HG03565 (cell line): ENCODE measurements at regions not wholly inside any gene's neighbourhood (a gene's known extent, or its start where the extent isn't known, plus 50 kb on each side); places are given as distances from the start of the nearest gene placed in this dataset.

Experiments used
- ATAC-seq: cut with Tn5 transposase; IDR thresholded peaks from one replicate; pipeline ENCODE4 v1.9.1; 2021; ENCODE audit warnings: mild to moderate bottlenecking, moderate library complexity; ENCODE audit not compliant: unreplicated experiment

DNA sequence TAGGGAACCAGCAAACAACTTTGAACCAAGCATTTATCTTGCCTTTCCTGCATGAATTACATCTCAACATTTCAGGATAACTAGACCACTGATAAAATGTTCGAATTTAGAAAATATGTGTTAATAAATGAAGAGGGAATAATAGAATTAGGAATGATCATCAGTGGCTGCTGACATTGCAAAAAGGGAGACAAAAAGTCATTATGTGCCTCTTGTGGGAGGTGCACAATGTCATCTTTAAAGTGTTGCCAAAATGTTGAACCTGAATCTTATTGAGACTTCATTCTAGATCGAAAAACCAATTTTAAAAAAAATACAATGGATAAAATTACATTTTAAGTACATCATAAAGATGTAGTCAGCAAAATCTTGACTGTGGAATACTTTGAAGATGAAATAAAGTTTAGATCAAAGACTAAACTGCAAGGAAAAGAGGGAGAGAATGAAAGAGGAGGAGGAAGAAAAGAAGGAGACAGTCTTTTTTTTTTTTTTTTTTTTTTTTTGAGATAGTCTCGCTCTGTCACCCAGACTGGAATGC lies 299.3 kb downstream of the FBXW7 start:
- ATAC-seq = no peak

DNA sequence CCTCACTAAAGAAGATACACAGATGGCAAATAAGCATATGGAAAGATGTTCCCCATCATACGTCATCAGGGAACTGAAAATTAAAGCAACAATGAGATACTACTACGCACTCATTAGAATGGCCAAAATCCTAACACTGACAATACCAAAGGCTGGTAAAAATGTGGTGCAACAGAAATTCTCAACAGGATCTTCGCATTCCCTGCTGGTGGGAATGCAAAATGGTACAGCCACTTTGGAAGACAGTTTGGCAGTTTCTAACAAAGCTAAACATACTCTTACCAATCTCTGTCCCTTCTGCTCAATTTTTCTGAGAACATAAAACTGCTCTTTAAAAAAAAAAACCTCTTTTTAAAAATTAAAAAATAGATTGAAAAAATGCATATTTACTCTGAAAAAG lies 300.2 kb downstream of the FBXW7 start:
- no peak for ATAC-seq

DNA sequence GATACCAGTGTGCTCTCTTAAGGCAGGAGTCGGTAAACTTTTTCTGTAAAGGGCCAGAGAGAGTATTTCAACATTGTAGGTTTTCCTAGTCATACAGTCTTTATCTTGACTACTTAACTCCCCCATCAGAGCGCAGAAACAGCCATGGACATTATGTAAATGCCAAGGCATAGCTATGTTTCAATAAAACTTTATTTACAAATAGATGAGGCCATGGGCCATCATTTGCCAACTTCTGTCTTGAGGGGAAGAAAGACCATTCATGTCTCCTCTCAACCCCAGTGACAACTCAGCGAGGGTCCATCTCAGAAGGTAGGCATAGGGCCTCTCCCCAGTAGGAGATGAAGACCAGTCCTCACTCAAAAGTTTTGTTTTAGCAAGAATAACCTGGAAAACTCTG lies 301.3 kb downstream of the FBXW7 start:
- no peak for ATAC-seq

DNA sequence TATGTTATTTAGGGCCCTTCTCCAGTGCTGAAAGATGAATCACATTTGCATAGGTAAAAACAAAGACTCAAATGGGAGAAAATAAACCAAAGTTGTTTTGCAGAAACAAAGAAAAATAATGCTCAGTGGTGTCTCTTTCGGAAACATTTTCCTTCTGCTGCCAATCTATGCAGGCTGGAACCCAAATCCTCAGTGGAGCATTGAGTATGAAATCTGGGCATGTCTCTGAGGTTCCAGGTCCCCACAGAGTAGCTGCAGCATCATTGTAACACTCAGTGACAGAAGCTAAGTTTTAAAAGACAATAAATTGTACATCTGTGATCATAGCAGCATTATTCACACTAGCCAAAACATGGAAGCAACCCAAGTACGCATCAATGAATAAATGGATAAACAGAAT lies 303.6 kb downstream of the FBXW7 start:
- no peak for ATAC-seq

DNA sequence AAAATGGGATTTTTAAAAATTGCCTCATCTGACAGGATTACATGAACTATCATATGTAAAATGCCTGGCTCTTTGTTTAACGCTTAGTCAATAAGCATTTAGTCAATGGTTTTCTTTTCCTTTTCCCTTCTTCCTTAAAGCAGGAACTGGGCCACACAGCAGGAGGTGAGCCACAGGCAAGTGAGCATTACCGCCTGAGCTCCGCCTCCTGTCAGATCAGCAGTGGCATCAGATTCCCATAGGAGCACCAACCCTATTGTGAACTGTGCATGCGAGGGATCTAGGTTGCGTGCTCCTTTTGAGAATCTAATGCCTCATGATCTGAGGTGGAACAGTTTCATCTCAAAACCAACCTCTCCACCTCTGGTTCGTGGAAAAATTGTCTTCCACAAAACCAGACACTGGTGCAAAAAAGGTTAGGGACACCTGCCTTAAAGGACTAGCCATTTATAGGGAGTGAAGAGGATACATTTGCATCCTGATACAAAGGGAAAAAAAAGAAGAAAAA lies 306.1 kb downstream of the FBXW7 start:
- no peak for ATAC-seq

DNA sequence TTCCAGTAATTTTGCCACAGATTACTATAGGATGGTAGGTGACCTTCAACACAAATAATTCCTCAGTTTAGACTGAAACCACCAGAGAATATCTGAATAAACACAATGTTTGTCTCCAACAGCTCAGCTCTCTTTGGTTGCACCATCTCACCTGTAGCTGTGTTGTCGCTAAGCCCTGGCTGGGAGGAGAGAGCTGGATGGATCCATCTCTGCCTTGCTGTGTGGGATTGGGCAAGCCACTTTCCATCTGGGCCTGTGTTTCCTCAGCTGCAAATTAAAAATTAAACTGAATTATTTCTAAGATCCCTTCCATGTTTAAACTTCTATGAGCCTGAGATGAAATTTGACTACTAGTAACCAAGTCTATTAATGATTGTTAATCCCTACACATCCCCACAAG lies 310.2 kb downstream of the FBXW7 start:
- ATAC-seq = no peak

DNA sequence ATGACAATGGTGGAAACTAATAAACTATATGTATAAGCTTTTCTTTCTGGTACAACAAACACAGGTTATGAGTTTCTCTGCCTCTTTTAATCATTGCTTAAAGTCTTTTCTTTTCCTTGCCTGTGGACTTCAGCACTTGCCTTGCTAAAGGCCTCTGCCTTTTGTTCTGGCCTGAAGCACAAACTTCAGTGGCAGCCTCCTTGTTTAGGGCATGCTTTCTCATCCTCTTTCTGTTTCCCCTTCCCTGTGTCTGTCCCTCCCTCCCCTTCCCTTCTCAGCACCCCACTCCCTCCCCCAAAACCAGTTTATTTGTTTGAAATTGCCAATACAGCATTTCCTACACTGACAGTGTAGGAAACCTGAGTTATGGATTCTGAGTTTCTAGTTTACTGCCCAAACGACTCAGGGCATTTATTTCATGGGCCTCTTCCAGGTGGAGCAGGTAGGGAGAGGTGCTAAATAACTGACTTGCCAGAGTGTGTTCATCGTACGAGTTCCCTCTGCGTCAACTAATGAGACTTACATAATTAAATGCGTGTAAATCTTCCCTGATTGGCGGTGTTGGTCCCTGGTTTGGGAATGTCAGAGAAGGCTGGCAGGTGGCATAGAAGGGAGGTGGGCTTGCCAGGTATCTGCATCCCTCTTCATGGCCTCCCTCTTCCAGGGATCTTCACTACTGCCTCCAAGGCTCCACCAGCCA lies 311.0 kb downstream of the FBXW7 start:
- ATAC-seq = no peak

DNA sequence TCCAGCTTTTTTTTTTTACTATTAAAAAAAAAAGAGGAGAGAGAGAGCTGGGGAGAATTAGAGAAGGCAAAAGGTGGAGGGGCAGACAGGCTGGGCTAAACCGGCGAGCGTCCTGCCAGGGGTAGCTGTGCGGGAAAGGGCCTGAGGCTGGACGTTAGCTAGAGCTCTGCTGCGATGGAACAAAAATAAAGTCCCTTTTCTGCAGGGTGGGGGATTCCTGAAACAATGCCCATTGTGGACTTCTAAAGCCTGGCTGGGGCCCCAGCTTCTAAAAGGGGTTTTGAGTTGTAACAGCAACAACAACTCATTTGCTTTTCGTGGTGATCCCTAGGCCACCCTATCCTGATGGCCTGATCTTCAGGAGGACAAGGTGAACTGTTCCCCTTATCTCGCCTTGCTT lies 311.7 kb downstream of the FBXW7 start:
- ATAC-seq = no peak

DNA sequence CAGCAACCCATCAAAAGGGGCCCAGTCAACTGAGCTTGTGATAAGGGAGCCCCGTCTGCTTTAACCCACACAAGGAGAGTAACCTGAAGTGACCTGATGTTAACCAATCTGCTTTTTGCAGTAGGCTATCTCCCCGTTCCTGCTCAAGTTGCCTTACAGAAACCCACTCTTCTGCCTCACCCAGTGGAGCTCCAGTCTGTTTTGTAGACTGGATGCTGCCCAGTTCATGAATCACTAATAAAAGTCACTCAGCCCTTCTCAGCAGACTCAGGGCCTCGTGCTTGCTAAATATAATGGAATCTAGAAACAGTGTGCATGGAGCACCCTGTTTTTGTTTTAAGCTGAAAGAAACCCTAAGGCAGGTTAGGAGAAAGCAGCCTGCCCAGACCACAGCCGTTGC lies 312.3 kb downstream of the FBXW7 start:
- ATAC-seq = no peak

DNA sequence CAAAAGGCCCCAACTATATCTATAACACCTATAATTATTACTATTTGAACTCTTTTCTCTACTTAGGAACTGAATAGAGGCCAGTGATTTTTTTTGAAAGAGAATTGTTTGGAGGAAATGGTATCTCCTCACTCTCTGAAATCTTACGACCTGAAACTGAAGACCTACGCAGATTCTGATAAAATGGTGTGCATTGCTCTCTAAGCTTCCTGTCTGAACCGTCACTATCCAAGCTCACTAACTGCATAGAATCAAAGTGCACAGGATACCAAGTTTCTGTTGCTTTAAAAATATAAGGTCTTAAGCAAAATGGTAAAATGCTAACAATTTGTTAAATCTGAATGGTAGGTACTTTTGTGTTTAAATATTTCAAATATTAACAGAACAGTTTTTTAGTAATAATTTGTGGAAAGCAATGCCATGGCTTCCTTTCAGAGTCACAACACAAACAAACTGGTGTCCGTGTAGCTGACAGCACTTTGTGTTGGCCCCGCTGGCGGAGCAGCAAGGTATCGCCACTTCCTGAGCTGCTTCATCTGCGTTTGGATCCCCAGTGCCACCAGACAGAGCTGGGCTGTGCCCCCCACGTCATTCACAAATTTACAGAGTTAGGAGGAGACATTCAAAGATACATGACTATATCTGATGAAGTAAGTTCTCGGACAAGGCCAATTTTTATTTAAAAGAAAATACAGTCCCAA lies 313.9 kb downstream of the FBXW7 start:
- no peak for ATAC-seq

DNA sequence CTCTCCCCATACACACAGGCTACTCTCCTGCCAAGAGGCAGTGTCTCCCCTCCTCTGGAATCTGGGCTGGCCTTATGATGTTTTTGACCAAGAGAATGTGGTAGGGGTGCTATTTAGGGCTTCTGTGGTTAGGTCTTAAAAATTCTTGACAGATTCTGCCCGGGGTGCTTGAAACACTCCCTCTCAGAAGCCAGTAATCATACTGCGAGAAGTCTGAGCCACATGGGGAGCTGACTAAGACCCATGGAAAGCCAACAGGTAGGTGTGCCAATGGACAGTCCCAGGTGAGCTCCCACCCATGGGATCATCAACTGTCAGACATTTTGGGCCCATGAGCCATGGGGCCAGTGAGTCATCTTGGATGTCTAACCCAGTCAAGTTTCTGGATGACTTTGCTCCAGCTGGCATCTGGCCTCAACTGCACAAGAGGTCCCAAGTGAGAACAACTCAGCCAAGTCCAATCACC lies 315.7 kb downstream of the FBXW7 start:
- ATAC-seq = no peak

DNA sequence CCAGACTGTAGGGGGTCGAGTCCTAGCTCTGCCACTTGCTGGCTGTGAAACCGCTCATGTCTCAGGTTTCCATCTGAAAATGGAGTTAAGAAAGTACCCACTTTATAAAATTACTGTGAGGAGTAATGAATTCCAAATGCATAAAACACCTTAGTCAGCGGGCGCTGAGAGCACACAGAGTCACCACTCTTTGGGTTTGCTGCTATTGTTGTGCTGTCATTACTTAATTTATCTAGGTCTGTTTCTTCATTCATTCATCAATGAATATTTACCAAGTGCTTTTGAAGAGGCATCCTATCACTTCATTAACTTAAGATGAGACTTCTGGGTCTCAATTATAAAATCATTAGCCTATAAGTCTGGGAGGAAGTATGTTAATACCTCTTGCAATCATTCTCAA lies 317.3 kb downstream of the FBXW7 start:
- no peak for ATAC-seq

DNA sequence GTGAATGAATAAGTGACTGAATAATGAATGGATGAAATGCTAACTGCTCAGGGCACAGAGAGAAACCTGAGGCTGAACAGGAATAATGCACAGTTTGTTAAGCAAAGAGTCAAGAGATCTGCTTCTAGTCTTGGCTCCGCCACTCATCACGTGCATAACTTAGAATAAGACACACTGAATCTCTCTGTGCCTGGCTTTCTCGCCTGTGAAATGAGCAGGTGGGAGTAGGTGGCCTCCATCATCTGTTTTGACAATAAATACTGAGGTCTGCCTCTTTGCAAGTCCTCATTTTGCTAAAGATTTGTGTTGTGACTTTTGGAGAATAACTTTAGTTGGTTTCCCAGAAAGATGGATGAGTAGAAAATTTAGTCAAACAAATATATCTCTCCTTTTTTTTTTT lies 318.0 kb downstream of the FBXW7 start:
- ATAC-seq = no peak

DNA sequence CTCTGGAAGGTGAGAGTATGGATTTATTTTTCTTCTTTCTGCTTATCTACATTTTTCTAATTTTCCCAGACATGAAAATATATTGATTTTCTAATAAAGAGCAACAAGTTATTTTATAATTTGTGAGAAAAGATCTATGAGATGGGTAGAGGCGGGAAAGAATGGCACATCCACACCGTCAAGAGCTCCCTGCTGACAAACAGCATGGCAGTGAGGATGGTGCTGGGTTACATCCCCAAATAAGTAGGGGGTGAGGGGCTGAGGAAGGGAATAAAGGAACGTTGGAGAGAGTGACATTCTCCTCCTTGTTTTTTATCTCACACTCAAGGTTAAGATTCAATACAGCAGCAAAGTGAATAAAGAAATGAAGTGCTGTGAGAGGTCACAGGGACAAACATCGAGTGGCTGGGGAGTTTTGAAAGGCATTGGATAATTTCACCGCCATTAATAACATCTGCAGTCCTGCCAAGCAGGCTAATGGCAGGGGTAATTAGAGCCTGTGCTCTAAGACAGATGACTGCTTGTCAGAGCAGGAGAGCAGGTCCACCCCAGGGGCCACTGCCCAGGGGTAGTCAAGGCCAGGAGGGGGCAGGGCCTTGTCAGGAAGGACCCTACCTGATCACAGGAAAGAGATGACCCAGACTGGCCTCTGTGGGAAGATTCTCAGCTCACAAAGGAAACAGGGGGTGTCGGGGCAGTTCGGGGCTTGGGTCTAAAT lies 323.8 kb downstream of the FBXW7 start:
- ATAC-seq = no peak

DNA sequence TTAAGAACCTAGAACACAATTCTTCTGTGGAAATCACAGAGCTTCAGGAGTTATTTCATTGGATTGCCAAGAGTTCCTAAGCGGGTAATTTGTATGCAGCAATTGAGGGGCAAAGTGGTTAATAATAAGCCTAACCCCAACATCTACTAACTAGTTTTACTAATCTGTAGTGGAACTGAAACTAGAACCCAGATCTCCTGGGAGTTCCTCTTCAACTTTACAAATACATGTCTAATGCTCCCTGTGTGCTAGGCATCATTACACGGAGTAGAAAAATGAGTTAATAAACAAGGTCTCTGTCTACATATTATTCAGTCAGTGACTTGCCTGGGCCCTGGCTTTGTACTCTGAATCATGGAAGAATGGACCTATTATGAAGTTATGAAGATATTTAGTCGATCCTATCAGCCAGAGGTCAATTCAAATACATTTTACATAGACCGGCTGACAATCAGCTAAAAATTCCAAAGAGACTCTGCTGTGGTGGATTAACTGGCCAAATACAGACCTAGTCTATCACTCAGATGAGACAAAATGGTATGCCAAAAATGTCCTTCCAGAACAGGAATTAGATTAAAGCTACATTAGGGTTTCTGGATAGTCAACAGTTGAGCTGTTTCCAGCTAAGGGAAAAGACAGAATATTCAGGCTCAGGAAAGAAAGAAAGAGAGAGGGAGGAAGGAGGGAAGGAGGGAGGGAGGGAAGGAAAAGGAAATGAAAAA lies 326.0 kb downstream of the FBXW7 start:
- peak; percentile 56 for ATAC-seq

DNA sequence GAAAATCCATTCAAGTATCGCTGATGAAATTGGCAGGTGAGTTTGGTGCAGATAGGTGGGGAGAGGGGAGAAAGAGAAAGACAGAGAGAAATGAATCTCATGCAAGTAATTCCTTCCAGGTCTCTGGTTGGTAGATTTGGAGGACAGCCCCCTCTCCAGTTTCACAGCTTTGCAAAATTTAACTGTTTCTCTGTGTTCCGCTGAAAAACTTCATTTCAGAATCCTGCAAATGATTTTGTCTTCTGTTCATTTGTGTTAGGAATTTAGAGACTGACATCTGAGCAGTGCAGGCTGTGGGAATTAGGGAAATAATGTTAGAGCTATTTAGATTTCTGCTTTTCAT lies 328.5 kb downstream of the FBXW7 start:
- no peak for ATAC-seq

DNA sequence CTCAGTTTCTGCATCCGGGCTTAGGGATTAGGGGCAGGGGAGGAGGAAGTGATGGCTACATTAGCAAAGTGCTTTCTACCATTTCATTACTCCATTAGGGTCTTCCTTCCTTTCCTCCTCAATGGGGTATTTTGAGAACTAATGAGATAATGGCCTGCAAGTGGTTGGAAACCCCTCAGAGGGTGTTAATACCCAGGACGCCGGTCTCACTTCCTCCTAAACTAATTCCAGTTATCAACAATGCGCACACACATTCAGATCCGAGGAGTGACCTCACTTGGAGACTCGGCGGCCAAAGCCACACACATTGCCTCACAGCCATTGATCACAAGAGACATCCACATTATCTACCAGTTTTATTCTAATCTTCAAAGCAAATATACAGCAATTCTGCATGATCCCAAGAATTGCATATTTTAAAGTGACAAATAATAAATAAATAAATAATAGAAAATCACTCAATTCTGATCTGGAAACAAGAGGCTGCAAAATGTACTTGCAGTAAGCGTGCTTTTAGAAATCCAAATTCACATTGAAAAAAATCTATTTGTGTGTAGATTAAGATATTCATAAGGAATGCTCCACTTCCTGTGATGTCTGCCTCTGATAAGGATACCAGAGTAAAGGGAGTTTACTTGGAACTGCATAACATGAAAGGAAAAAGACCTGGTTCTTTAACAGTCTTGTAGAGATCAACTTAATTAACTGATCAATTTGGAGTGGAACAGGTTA lies 329.1 kb downstream of the FBXW7 start:
- no peak for ATAC-seq

DNA sequence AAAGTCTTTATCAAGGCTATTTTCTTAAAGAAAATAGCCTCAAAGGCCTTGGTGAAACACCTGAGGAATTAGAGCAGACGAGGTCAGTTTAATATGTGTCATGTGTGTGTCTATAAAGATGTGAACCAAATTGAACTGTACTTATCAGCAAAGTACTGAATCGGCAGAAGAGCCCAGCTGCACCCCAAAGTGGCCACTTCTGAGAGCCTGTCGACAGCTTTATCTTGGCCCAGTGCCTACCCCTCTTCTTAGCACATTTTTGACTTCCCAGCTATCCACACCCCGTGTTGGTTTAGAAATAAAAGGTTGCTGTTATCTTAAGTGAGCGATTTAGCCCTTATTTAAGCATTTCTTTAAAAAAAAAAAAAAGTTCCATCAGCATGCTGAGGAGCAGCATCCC lies 329.7 kb downstream of the FBXW7 start:
- no peak for ATAC-seq

DNA sequence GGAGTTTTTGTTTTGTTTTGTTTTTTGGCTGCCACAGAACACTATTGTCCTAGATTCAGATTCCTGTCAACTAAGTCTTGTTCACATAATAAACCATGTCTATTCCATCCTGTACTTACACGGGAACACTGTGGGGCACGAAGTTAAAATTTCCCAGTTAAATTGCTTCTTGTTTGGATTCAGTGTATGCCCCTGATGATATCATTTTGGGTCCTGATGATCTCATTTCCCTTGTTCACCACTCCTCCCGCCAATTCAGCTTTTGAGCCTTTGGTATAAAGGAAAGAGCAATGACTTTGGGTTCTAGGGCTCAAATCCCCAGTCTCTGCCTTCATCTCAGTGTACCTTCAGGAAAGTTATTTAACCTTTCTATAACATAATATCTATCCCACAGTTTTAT lies 333.5 kb downstream of the FBXW7 start:
- no peak for ATAC-seq
